Parathyroid adenoma (tissue), 2 donors: ENCODE measurements at regions not wholly inside any gene's neighbourhood (a gene's known extent, or its start where the extent isn't known, plus 50 kb on each side); places are given as distances from the start of the nearest gene placed in this dataset.

ENCODE experiments used
- H2AFZ ChIP-seq: fragments of 300-600 bp; sonication (generic); one replicate; pipeline ENCODE4 v1.7.0; 2017; ENCODE audit warnings: antibody characterized with exemption, mild to moderate bottlenecking
- H3K27ac ChIP-seq: fragments of 300-600 bp; sonication (generic); one replicate; pipeline ENCODE4 v1.7.0; 2017
- H3K27me3 ChIP-seq: fragments of 300-600 bp; sonication (generic); one replicate; pipeline ENCODE4 v1.7.0; 2017; ENCODE audit warnings: low read length; ENCODE audit not compliant: control insufficient read depth, insufficient read depth
- H3K36me3 ChIP-seq: fragments of 300-600 bp; sonication (generic); one replicate; pipeline ENCODE4 v1.7.0; 2017; ENCODE audit warnings: low read length; ENCODE audit not compliant: control insufficient read depth, insufficient read depth
- H3K4me1 ChIP-seq: fragments of 300-600 bp; sonication (generic); one replicate; pipeline ENCODE4 v1.7.0; 2017; ENCODE audit warnings: control low read depth
- H3K4me2 ChIP-seq: fragments of 300-600 bp; sonication (generic); one replicate; pipeline ENCODE4 v1.7.0; 2017; ENCODE audit warnings: low read length
- H3K4me3 ChIP-seq: fragments of 300-600 bp; sonication (generic); one replicate; pipeline ENCODE4 v1.7.0; 2017; ENCODE audit warnings: low read depth, low read length
- H3K79me2 ChIP-seq: fragments of 300-600 bp; sonication (generic); one replicate; pipeline ENCODE4 v1.7.0; 2017; ENCODE audit warnings: control low read depth
- H3K9ac ChIP-seq: fragments of 300-600 bp; sonication (generic); one replicate; pipeline ENCODE4 v1.7.0; 2017; ENCODE audit warnings: mild to moderate bottlenecking
- H3K9me3 ChIP-seq: fragments of 300-600 bp; sonication (generic); one replicate; pipeline ENCODE4 v1.7.0; 2017; ENCODE audit warnings: low read length; ENCODE audit not compliant: control insufficient read depth
- CTCF ChIP-seq: fragments of 300-600 bp; sonication (generic); IDR thresholded peaks from one replicate; pipeline ENCODE4 v1.7.0; 2017; ENCODE audit warnings: antibody characterized with exemption, mild to moderate bottlenecking
- donor health status: primary hyperparathyroidism.

- no peaks in the 10 kb centered on the region for H3K4me1 ChIP-seq
- H3K9ac ChIP-seq, result no peak overlapping the region
- H3K27me3 ChIP-seq, result no peaks in the 10 kb centered on the region
- no peak overlapping the region for H3K4me2 ChIP-seq
- no peaks in the 10 kb centered on the region for H3K9me3 ChIP-seq
- H3K36me3 ChIP-seq, result no peaks in the 10 kb centered on the region
- H3K27ac ChIP-seq, result no peak overlapping the region
- H3K79me2 ChIP-seq, result no peaks in the 10 kb centered on the region
- no peak overlapping the region for H2AFZ ChIP-seq
- no peak for TF ChIP-seq CTCF
- no peak overlapping the region for H3K4me3 ChIP-seq
These were observed 279.0 kb downstream of the GRIN2B start for GRCh38 chr12:13702381-13702780.

GRCh38 chr12:13701502-13701901 is 279.9 kb downstream of the GRIN2B start:
- Histone ChIP-seq H3K9ac (no peak overlapping the region), H3K4me2 (no peak overlapping the region), H3K36me3 (no peaks in the 10 kb centered on the region), H3K27ac (no peak overlapping the region), H3K27me3 (no peaks in the 10 kb centered on the region), H3K4me1 (no peaks in the 10 kb centered on the region), H3K9me3 (no peaks in the 10 kb centered on the region), H3K79me2 (no peaks in the 10 kb centered on the region), H3K4me3 (no peak overlapping the region), H2AFZ (no peak overlapping the region)
- no peak for TF ChIP-seq CTCF

- Histone ChIP-seq H3K27me3 (no peaks in the 10 kb centered on the region), H3K79me2 (no peaks in the 10 kb centered on the region), H3K4me2 (no peak overlapping the region), H3K4me3 (no peak overlapping the region), H3K9me3 (no peaks in the 10 kb centered on the region), H2AFZ (no peak overlapping the region), H3K27ac (no peak overlapping the region), H3K36me3 (no peaks in the 10 kb centered on the region), H3K4me1 (no peaks in the 10 kb centered on the region), H3K9ac (no peak overlapping the region)
- TF ChIP-seq CTCF, result no peak
These were observed 283.4 kb downstream of the GRIN2B start for GRCh38 chr12:13697973-13698372.

- Histone ChIP-seq H3K9ac (no peak overlapping the region), H3K79me2 (no peaks in the 10 kb centered on the region), H3K9me3 (no peaks in the 10 kb centered on the region), H3K4me3 (no peak overlapping the region), H3K27ac (no peak overlapping the region), H3K4me2 (no peak overlapping the region), H3K27me3 (no peaks in the 10 kb centered on the region), H3K36me3 (no peaks in the 10 kb centered on the region), H2AFZ (no peak overlapping the region), H3K4me1 (no peaks in the 10 kb centered on the region)
- no peak for TF ChIP-seq CTCF
These were observed 285.6 kb downstream of the GRIN2B start for GRCh38 chr12:13695781-13696180.

GRCh38 chr12:13692332-13692731 is 289.1 kb downstream of the GRIN2B start:
- Histone ChIP-seq H3K27ac (no peak overlapping the region), H3K4me2 (no peak overlapping the region), H3K4me3 (no peak overlapping the region), H3K9me3 (no peaks in the 10 kb centered on the region), H2AFZ (no peak overlapping the region), H3K9ac (no peak overlapping the region), H3K79me2 (no peaks in the 10 kb centered on the region), H3K27me3 (no peaks in the 10 kb centered on the region), H3K36me3 (no peaks in the 10 kb centered on the region), H3K4me1 (no peaks in the 10 kb centered on the region)
- no peak for TF ChIP-seq CTCF
